ENCODE measurements at regions not wholly inside any gene's neighbourhood (a gene's known extent, or its start where the extent isn't known, plus 50 kb on each side); places are given as distances from the start of the nearest gene placed in this dataset.

- Histone ChIP-seq H3F3A (replicated peaks; ENCODE audit: insufficient read depth) (peaks cover 15% of the 10 kb centered on the region), H3K9ac (no peak overlapping the region), H3K79me2 (ENCODE audit: insufficient read depth) (no peaks in the 10 kb centered on the region), H2AFZ (ENCODE audit: low read depth) (no peak overlapping the region), H3K27ac (ENCODE audit: low read depth in 2 of 2, low read length in 1 of 2) (peak overlapping the region in 1 of 2 experiments; percentile 82; a peak in 2 of 4 replicates), H3K27me3 (ENCODE audit: insufficient read depth) (no peaks in the 10 kb centered on the region), H3K4me3 (ENCODE audit: low read depth in 2 of 2, low read length in 1 of 2) (no peak overlapping the region), H4K20me1 (ENCODE audit: insufficient read depth) (no peaks in the 10 kb centered on the region), H3K9me2 (no peaks in the 10 kb centered on the region), H3K9me3 (no peaks in the 10 kb centered on the region), H3K4me1 (ENCODE audit: control insufficient read depth in 1 of 2, insufficient read depth in 2 of 2, low read depth in 1 of 2, low read length in 1 of 2) (peaks cover 30 to 45% of the 10 kb centered on the region in 2 experiments; a peak in 3 of 4 replicates), H3K36me3 (replicated peaks in 1 of 2; ENCODE audit: control insufficient read depth in 1 of 2, insufficient read depth in 2 of 2, low read length in 1 of 2) (no peaks in the 10 kb centered on the region), H3K4me2 (peak overlapping the region; percentile 48)
- TF ChIP-seq USF1 (IDR thresholded peaks at IDR 0.05; ENCODE audit: borderline replicate concordance, low read depth) (no peak), RAD21 (IDR thresholded peaks at IDR 0.05; ENCODE audit: low read length) (peak; percentile 22; the same call in 1 of the 2 replicates), POLR2AphosphoS5 (IDR thresholded peaks at IDR 0.05; ENCODE audit: low read depth, low read length) (no peak), IRF3 (IDR thresholded peaks at IDR 0.05; ENCODE audit: low read depth, low read length) (no peak), MEF2A (IDR thresholded peaks at IDR 0.05; ENCODE audit: borderline replicate concordance, low read depth) (no peak), RCOR1 (IDR thresholded peaks at IDR 0.05; ENCODE audit: low read length) (no peak), TAF1 (IDR thresholded peaks at IDR 0.05; ENCODE audit: borderline replicate concordance, low read depth, low read length) (no peak), NRF1 (IDR thresholded peaks at IDR 0.05; ENCODE audit: low read depth, low read length) (no peak), PBX3 (IDR thresholded peaks at IDR 0.05) (no peak), CTCF (IDR thresholded peaks at IDR 0.05) (peak; percentile 33), ZBTB33 (IDR thresholded peaks at IDR 0.05; ENCODE audit: borderline replicate concordance, low read depth) (no peak), EP300 (IDR thresholded peaks at IDR 0.05; ENCODE audit: borderline replicate concordance in 1 of 2, low read depth in 1 of 2, low read length in 1 of 2) (no peak), FOXM1 (IDR thresholded peaks at IDR 0.05; ENCODE audit: low read depth) (no peak)
- 91% methylated on average over 27 of the region's 27 CpGs for WGBS (ENCODE audit: low lambda C conversion rate)
- POLR2A ChIA-PET = no interaction called here
- DNase-seq = no peak
- CTCF ChIA-PET = interaction anchor here (1.9 kb wide), 1 partner anchor 111 kb away, joined by 5 read pairs; no protein-coding TSS in a partner anchor
Observed at GRCh38 chr7:88095-88926, 104.1 kb upstream of the FAM20C start.
